UCSD-AML1 (cell line): ENCODE measurements at regions not wholly inside any gene's neighbourhood (a gene's known extent, or its start where the extent isn't known, plus 50 kb on each side); places are given as distances from the start of the nearest gene placed in this dataset.
"Not testable (repeated sequence)": the region's sequence is repeated elsewhere in the genome, so short reads cannot be mapped to it uniquely, and the experiment has no call there.

ENCODE experiments used
- DNase-seq: peaks from one replicate; lab custom pipeline; 2025; ENCODE audit not compliant: unreplicated experiment; lab: John Stamatoyannopoulos, UW

DNA sequence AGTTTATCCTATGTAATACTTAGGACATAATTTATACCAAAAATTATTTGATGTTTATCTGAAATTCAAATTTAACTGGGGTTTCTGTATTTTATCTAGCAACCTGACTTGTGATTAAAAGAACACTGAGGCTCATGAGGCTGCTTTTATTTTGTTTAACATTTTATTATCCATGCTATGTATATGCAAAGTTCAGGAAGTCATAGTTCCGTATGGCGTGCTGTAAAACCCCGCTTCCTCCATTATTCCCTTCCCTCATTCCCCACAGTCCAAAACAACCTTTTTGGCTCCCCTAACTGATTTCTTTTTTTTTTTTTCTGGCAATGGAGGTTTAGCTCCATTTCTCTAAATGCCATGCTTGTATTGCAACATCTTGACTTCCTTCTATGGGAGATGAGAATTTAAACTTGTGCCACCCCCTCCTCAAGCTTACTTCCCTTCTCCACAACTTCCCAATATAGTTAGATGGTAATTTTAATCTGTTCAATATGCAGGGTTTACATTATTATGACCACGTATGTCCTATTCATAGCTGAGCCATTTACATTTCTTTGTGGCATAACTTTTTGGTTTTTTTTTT is 138.0 kb upstream of the DNAH14 start:
- no peak for DNase-seq

DNA sequence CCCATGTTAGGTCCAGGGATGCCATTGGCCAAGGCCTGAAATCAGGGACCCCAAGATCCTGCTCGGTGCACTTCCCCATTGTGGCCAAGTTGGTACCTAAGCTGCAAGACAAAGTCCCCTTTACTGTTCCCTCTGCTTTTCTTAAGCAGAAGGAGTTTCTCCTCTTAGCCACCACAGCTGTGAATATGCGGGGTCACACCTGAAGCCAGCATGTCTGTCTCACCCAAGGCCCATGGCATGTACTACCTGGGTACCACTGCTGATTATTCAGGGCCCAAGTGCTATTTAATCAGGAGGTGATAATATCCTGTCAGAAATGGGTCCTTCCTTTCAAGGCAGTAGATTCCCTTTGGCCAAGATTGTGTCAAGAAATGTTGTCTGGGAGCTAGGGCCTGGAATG is 133.9 kb upstream of the DNAH14 start:
- DNase-seq, result no peak

DNA sequence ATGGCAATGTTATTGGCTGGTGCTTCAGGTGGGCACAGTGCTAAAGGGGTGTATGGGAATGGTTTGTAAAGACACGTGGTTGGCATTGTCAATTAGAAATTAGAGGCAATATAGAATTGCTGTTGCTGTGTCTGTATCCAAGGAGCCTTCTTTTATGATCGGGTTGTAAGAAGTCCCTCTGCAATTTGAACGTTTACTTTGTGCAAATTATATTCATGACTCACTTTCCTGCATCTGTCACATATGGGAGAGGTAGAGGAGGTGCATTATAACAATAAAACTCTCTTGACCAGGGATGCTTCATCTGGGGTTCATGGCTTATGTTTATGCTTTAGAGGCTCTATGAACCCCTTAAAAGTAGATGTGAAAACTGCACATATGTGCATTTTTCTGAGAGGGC is 130.4 kb upstream of the DNAH14 start:
- DNase-seq, result no peak

DNA sequence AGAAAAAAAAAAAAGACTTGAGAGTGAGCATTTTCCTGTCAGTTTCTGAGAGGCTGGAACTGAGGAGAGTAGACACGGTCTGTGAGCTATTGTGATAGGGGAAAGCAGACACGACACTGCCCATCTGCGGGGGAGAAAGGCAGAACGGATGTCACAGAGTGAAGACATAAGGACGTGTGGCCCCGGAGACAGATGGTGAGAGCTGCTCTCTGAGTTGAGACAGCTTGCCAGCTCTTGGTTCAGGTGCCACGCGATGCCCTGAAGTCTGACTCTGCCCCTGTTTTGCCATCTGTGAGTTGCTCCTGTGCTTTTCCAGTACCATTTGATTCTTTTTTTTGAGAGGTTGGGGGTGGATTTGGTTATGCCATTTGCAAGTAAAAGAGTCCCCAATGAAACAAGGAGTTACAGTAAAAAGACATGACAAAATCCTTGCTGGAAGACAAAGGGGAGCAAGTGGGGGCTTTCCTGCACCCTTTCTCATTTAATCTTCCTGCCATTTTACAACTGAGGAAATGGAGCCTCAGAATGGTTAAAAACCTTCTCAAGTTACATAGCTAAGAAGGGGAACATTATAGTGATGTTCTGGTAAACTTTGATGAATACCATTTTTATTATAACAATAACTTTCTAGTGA is 128.9 kb upstream of the DNAH14 start:
- no peak for DNase-seq

DNA sequence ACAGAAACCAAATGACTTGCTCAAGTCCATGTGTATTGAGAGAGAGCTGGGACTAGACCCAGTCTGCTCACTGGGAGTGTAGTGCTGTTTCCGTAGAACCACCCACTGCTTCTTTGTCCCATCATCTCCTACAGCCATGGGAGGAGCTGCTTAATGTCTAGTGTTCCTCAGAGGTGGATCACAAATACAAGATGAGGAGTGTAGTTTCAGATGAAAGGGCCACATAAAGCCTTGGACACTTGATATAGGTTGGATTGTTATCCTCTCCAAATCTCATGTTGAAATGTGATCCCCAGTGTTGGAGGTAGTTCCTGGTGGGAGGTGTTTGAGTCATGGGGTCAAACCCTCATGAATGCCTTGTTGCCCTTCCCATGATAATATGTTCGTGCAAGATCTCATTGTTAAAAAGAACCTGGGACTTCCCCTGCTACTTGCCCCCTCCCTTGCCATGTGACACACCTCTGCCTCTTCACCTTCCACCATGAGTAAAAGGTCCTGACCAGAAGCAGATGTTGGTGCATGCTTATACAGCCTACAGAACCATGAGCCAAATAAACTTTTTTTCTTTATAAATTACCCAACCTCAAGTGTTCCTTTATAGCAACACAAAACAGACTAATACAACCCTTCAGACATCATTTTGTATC is 127.5 kb upstream of the DNAH14 start:
- no peak for DNase-seq

DNA sequence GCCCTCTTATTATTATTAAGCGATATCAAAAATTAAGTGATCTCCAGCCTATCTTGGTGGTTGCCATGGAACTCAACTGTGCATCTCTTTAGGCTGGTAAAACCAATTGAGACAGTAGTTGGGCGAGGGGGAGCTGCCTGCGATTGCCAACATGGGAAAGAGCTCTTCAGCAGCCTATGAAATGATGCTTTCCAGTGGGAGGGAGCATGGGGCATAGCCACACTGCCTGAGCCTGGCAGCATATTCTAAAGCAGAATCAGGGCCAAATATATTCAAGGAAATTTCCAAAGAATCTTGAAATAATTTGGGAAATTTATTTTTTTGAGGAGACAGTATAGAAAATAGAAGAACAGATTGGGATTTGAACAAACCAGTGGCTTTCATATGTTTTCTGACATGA is 126.9 kb upstream of the DNAH14 start:
- no peak for DNase-seq

DNA sequence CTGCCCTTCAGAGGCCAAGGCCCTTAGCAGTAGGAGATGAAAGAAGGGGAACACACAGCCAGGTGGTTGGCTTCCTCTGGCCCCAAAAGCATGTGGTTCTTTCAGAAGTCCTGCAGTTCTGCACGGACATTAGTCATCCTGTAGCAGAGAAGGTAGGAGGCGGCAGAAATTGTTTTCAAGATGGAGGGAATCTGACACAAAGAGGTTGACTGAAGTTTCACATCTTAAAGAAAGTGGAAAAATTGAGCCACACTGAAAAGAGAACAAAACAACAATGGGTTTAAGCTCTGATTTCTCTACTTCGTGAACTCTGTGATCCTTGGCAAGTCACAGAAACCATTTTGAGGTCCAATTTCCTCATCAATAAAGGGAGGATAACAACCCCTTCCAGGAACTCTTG is 125.3 kb upstream of the DNAH14 start:
- DNase-seq, result no peak

DNA sequence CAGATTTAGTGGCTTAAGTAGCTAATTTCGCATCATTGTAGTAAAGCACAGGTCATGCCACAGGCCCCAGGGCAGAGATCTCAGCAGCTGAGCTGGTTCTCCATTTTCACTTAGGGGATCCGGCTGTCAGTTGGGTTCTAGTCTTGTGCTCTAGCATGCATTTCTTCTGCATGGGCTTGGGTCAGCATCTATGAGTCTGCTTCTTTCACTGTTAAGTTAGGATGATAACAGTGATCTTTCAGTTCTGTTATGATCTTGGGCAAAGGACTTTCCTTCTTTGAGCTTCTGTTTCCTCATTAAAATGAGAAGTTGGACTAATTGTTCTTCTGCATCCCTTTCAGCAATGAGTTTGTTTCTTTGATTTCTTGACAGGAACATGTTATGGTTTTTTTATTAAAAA is 123.6 kb upstream of the DNAH14 start:
- no peak for DNase-seq

DNA sequence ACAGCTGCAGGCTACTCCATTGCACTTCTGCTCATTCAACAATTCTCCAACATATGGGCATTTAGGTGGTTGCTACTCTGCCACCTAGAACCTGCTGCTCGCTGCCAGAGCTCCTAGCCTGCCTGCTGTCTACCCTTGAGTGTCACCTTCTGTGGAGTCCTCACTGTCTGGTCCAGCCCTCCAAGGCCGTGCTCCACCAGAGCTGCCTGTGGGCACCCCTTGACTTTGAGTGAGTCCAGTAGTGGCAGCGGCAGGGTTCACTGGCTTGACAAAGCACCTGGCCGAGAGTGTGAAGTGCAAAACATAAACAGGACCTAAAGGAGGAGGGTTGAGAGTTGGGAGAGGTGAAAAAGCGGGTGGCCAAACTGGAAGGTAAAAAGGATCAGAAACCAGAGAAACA is 120.3 kb upstream of the DNAH14 start:
- no peak for DNase-seq

DNA sequence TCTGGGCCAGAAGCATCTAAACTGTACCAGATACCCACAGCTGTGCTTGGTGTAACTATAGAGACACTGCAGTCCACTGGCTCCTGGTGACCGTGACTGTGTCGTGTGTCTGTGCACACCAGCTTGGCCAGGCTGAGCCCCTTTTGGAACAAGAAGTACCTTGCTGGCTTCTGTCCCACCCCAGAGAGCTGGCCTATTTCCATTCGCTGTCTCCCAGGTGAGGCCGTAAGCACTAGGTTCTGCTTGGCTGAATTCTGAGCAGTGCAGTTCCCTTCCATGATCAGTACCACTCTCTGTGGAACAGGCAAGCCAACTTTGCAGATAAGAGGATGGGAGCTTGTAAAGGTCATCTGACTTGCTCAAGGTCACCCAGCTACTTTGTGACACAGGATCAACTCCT is 119.9 kb upstream of the DNAH14 start:
- DNase-seq, result no peak

DNA sequence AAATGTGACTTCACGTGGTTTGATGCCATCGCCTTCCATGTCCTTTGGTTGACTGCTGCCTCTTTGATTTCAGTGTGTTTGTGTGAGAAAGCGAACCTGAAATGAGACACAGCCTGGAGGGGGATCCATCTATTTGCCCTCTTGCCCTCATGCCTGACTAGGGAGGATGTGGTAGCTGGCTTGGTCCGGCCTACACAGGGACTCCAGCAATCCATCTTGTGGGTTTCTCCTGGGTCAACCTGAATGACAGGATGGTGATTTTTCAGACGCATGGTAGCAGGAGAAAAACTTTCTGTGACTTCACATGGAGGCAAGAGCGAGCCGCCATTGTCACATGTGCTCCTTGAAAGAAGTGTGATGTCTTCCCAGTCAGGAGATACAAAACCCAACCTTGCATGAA is 117.9 kb upstream of the DNAH14 start:
- no peak for DNase-seq

DNA sequence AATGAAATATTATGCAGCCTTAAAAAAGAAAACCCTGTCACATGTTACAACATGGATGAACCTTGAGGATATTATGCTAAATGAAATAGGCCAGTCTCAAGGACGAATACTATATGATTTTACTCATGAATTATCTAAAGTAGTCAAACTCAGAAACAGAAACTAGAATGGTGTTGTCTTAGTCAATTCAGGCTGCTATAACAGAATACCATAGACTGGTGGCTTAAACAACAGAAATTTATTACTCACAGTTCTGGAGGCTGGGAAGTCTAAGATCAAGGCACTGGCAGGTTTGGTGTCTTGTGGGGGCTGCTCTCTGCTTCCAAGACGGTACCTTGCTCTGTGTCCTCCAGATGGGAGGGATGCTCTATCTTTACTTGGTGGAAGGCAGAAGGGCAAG is 113.8 kb upstream of the DNAH14 start:
- DNase-seq, result no peak

DNA sequence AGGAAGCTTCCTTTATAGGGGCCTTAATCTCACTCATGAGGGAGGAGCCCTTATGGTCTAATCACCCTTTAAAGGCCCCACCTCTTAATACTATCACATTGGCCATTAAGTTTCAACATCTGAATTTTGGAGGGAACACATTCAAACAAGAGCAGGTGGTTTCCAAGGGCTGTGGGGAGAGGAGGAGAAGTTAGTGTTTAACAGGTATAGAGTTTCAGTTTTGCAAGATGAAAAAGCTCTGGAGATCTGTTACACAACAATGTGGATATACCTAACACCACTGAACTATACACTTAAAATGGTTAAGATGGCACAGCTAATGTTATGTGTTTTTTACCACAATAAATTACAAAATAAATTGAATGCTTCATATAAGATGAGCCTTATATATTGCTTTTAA is 113.4 kb upstream of the DNAH14 start:
- DNase-seq, result no peak

DNA sequence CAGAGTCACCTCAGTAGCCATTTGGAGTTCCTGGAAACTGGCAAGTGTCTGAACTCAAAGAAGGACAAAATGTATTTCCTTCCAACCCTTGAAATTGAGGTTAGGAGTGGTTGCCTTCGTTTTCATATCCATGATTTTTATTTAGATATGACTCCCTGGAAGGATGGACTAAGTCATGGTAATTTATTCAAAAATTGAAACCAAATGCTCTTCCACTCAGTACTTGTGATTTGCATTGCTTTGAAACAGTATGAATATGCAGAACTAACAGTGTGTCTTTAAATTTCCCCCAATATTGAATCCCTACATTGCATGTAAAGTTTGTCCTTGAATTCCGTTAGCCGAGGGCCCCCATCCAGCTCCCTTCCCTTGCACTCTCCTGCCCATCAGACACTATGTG is 112.1 kb upstream of the DNAH14 start:
- DNase-seq, result no peak

DNA sequence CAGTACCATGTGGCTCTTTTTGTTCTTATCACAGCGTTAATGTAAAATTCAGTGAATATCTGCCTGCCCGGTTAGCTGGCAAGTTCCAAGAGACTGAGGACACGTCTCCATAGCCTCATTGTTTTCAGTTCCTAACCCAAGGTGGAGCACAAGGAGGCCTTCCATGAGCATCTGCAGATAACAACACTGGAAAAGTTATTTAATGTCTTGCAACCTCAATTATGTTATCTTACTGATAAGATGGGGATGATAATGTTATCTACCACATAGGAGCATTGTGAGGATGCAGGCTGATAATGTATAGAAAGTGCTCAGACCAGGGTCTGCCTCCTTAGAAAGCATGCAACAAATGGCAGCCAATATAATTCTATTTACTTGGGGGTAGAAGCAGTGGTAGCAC is 109.6 kb upstream of the DNAH14 start:
- no peak for DNase-seq

DNA sequence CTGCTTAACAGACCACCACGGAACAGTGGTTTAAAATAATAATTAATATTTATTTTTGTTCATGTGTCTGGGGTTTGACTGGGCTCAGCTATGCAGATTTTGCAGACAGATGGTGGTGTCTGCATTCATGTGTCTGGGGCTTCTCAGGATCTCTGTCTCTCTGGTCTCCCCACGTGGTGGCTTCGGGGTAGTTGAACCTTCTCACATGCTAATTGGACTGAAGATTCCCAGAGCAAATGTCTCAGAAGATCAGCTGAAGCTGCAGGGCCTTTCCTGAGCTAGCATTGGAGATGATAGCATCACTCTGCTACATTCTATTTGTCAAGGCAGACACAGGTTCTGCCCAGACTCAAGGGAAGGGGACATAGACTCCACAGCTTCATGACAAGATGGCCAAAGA is 109.1 kb upstream of the DNAH14 start:
- DNase-seq, result no peak

DNA sequence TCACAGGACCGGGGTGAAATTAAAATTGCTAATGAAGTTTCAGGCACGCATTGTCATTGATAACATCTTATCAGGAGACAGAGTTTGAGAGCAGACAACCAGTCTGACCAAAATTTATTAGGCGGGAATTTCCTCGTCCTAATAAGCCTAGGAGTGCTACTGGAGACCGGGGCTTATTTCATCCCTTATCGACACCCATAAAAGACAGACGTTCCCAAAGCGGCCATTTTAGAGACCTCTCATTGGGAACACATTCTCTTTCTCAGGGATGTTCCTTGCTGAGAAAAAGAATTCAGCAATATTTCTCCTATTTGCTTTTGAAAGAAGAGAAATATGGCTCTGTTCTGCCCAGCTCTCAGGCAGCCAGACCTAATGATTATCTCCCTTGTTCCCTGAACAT is 107.7 kb upstream of the DNAH14 start:
- DNase-seq, result not testable (repeated sequence)

DNA sequence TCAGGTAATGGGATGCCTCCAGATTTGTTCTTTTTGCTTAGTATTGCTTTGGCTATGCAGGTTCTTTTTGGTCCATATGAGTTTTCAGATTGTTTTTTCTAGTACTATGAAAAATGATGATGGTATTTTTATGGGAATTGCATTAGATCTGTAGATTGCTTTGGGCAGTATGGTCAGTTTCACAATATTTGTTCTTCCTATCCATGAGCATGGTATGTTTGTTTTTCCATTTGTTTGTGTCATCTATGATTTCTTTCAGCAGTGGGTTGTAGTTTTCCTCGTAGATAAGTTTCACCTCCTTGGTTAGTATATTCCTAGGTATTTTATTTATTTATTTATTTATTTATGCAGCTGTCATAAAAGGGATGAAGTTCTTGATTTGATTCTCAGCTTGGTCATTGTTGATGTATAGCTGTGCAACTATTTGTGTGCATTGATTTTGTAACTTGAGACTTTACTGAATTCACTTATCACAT is 103.9 kb upstream of the DNAH14 start:
- no peak for DNase-seq

DNA sequence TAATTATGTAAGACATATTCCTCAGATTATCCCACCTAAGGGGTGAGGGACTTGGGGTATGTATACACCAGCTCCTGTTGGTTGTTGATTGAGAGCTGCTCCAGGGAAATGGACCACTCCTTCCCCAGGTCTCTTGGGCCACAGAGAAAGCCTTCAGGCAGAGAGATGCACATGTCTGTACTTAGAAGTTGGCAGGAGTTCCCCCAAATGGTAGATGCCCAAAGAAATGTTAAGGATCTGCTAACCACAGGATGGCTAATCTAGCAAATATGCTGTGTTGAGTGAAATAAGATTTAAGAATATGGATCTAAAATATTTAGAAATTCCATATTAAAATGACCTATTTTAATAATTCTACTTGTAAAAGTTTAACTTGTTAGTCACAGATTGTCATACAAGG is 100.8 kb upstream of the DNAH14 start:
- DNase-seq, result no peak

DNA sequence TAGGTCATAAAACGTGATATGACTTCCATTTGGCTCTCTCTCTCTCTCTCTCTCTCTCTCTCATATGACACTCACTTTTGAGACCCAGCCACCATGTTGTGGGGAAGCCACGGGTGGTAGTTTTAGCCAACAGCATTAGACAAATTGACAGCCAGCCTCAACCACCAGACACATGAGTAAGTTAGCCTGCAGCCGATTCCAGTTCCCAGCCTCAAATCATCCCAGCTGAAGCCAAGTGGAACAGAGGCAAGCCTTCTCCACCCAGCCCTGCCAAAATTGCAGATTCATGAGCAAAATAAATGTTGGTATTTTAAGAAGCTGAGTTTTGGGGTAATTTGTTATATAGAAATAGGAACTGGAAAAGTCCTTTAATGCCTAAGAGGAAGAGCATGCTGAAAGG is 98.0 kb upstream of the DNAH14 start:
- DNase-seq, result no peak

DNA sequence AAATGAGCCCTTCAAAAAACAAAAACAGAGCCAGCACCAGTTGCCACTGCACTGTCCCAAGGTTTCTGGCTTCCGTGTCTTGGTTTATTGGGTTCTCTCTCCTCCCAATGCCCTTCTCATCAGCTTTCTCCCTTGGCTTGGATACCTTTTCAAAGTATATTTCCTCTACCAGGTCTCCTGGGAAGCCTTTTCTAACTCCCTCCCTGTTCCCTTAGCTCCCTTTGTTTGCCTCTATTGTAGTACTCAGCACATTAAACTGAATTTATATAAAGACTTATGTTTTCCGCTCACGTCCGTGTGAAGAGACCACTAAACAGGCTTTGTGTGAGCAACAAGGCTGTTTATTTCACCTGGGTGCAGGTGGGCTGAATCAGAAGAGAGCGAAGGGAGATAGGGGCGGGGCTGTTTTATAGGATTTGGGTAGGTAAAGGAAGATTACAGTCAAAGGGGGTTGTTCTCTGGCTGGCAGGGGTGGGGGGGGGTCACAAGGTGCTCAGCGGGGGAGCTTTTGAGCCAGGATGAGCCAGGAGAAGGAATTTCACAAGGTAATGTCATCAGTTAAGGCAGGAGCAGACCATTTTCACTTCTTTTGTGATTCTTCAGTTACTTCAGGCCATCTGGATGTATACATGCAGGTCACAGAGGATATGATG is 89.7 kb upstream of the DNAH14 start:
- DNase-seq, result not testable (repeated sequence)

DNA sequence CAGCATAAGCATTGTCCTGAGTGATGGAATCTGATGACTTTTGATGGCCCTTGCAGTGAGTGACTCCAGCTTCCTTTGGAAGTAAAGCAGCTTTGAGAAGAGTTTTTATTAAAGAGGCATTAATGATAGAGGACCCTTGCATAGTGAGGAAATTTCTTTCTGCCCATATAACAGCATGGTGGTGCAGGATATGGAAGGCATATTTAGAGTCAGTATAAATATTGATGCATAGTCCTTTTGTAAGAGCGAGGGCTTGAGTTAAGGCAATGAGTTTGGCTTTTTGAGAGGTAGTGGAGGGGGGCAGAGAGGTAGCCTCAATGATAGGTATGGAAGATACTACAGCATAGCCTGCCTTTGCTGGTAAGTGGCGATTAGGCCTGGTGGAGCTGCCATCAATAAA is 87.7 kb upstream of the DNAH14 start:
- not testable (repeated sequence) for DNase-seq
